Erythroblast (primary cell): ENCODE measurements at regions not wholly inside any gene's neighbourhood (a gene's known extent, or its start where the extent isn't known, plus 50 kb on each side); places are given as distances from the start of the nearest gene placed in this dataset.

Source experiments
- GATA1 ChIP-seq: IDR thresholded peaks from 2 replicates; pipeline ENCODE4 v1.6.1; 2011; ENCODE audit warnings: low read depth, mild to moderate bottlenecking, control low read depth, low read length, moderate library complexity
- POLR2A ChIP-seq: IDR thresholded peaks from 2 replicates; pipeline ENCODE4 v1.6.1; 2011; ENCODE audit warnings: mild to moderate bottlenecking, low read length

GRCh38 chr5:34547300-34548085, 108.6 kb upstream of the RAI14 start:
- TF ChIP-seq POLR2A (no peak), GATA1 (no peak)
